ENCODE measurements at regions not wholly inside any gene's neighbourhood (a gene's known extent, or its start where the extent isn't known, plus 50 kb on each side); places are given as distances from the start of the nearest gene placed in this dataset.
"Not testable (repeated sequence)": the region's sequence is repeated elsewhere in the genome, so short reads cannot be mapped to it uniquely, and the experiment has no call there.

GRCh38 chr2:34199971-34200370, 600.9 kb upstream of the FAM98A start:
- DNase-seq (ENCODE audit: low read depth), result no peak

- DNase-seq (ENCODE audit: low read depth), result no peak
These were observed 594.1 kb upstream of the FAM98A start for GRCh38 chr2:34193164-34193563.

GRCh38 chr2:34188464-34189303, 589.6 kb upstream of the FAM98A start:
- no peak for DNase-seq (ENCODE audit: low read depth)

- DNase-seq (ENCODE audit: low read depth), result no peak
These were observed 580.4 kb upstream of the FAM98A start for GRCh38 chr2:34179511-34179910.

- no peak for DNase-seq (ENCODE audit: low read depth)
These were observed 579.4 kb upstream of the FAM98A start for GRCh38 chr2:34178482-34178881.

- DNase-seq (ENCODE audit: low read depth), result no peak
These were observed 577.6 kb upstream of the FAM98A start for GRCh38 chr2:34176693-34177092.

- no peak for DNase-seq (ENCODE audit: low read depth)
These were observed 575.4 kb upstream of the FAM98A start for GRCh38 chr2:34174506-34174905.

- DNase-seq (ENCODE audit: low read depth), result peak; percentile 38
These were observed 563.1 kb upstream of the FAM98A start for GRCh38 chr2:34162231-34162630.

GRCh38 chr2:34161549-34161948, 562.5 kb upstream of the FAM98A start:
- peak; percentile 32 for DNase-seq (ENCODE audit: low read depth)

- no peak for DNase-seq (ENCODE audit: low read depth)
These were observed 560.8 kb upstream of the FAM98A start for GRCh38 chr2:34159901-34160300.

- no peak for DNase-seq (ENCODE audit: low read depth)
These were observed 554.4 kb upstream of the FAM98A start for GRCh38 chr2:34153484-34153883.

- no peak for DNase-seq (ENCODE audit: low read depth)
These were observed 548.7 kb upstream of the FAM98A start for GRCh38 chr2:34147780-34148179.

GRCh38 chr2:34143149-34143548, 544.0 kb upstream of the FAM98A start:
- DNase-seq (ENCODE audit: low read depth), result no peak

GRCh38 chr2:34142531-34143008, 543.5 kb upstream of the FAM98A start:
- not testable (repeated sequence) for DNase-seq (ENCODE audit: low read depth)

GRCh38 chr2:34133065-34133464, 534.0 kb upstream of the FAM98A start:
- DNase-seq (ENCODE audit: low read depth), result not testable (repeated sequence)

GRCh38 chr2:34126279-34126678, 527.2 kb upstream of the FAM98A start:
- no peak for DNase-seq (ENCODE audit: low read depth)

- peak; percentile 71 for DNase-seq (ENCODE audit: low read depth)
These were observed 525.1 kb upstream of the FAM98A start for GRCh38 chr2:34123996-34124785.

GRCh38 chr2:34121076-34121475, 522.0 kb upstream of the FAM98A start:
- DNase-seq (ENCODE audit: low read depth), result no peak

- peak; percentile 64 for DNase-seq (ENCODE audit: low read depth)
These were observed 516.0 kb upstream of the FAM98A start for GRCh38 chr2:34115076-34115475.

- DNase-seq (ENCODE audit: low read depth), result peak; percentile 13
These were observed 513.1 kb upstream of the FAM98A start for GRCh38 chr2:34112161-34112560.

GRCh38 chr2:34110392-34110791, 511.3 kb upstream of the FAM98A start:
- no peak for DNase-seq (ENCODE audit: low read depth)

GRCh38 chr2:34107811-34108210, 508.7 kb upstream of the FAM98A start:
- DNase-seq (ENCODE audit: low read depth), result peak; percentile 15
